ENCODE measurements at regions not wholly inside any gene's neighbourhood (a gene's known extent, or its start where the extent isn't known, plus 50 kb on each side); places are given as distances from the start of the nearest gene placed in this dataset.

GRCh38 chr11:23948851-23949250 lies 548.0 kb upstream of the LUZP2 start:
- in situ Hi-C loops (cut with HindIII; ENCODE audit: low pct_unique_long_range_greater_than_20kb, low sequenced_read_pairs) = no loop called here
- no peak for DNase-seq (ENCODE audit: low read depth in 1 of 2, low spot score in 1 of 2)
- TF ChIP-seq JUND (IDR thresholded peaks at IDR 0.05; ENCODE audit: low read depth) = no peak

DNA sequence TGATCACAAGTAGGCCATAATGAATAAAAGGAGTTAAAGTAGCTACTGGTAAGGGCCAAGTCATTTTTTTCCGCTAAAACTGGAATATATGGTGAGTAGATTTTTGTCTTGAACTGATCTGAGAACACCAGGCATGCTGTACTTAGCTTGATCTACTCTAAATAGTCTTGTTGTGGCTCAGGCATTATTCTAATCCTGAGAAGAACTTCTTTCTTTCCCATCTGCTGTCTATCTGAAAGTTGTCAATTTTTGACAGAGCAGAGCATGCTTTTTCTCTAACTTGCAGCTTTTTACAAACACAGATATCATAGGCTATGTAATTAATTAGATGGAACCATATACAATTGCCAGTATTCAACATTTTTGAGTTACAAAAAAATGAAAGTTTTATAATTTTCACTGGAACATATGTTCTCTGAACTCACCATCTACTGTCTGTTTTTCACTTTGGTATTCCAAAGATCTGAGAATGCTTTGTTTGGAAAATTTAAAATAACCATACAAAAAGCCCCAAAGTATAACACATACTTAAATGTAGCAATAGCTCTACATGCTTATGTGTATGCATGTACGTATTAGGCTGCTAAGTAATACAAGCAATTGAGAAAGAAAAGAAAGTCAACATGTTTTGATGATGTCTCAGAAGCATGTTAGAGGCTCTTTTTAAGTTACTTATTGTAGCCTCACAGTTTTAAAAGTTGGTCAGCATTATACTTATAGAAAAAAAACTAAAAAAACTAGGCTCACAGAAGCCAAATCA lies 542.7 kb upstream of the LUZP2 start:
- no peak for TF ChIP-seq JUND (IDR thresholded peaks at IDR 0.05; ENCODE audit: low read depth)
- DNase-seq (ENCODE audit: low read depth in 1 of 2, low spot score in 1 of 2) = no peak
- in situ Hi-C loops (cut with HindIII; ENCODE audit: low pct_unique_long_range_greater_than_20kb, low sequenced_read_pairs) = no loop called here

DNA sequence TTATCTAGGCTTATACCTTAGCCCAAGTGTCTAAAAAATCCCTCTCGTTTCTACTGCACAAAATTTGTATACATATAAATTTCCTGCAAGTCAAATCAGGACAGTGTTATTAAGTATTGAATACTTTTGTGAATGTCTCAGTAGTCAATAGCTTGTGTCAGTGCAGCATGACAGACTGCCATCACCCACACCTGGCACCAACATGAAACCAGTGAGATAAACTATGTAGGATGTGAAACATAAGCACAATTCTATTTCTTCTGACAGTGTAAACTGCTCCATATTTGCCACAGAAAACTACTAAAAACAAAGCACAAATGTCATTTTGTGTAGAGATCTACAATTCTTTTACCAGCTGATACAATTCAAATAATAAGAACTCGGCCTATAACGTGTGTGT lies 542.1 kb upstream of the LUZP2 start:
- DNase-seq (ENCODE audit: low read depth in 1 of 2, low spot score in 1 of 2) = no peak
- in situ Hi-C loops (cut with HindIII; ENCODE audit: low pct_unique_long_range_greater_than_20kb, low sequenced_read_pairs) = no loop called here
- TF ChIP-seq JUND (IDR thresholded peaks at IDR 0.05; ENCODE audit: low read depth) = no peak

- TF ChIP-seq JUND (IDR thresholded peaks at IDR 0.05; ENCODE audit: low read depth) = no peak
- DNase-seq (ENCODE audit: low read depth in 1 of 2, low spot score in 1 of 2) = no peak
- in situ Hi-C loops (cut with HindIII; ENCODE audit: low pct_unique_long_range_greater_than_20kb, low sequenced_read_pairs) = no loop called here
Observed at GRCh38 chr11:23956586-23956985, 540.3 kb upstream of the LUZP2 start.

GRCh38 chr11:23957314-23957713 lies 539.5 kb upstream of the LUZP2 start:
- in situ Hi-C loops (cut with HindIII; ENCODE audit: low pct_unique_long_range_greater_than_20kb, low sequenced_read_pairs) = no loop called here
- DNase-seq (ENCODE audit: low read depth in 1 of 2, low spot score in 1 of 2) = no peak
- no peak for TF ChIP-seq JUND (IDR thresholded peaks at IDR 0.05; ENCODE audit: low read depth)

- TF ChIP-seq JUND (IDR thresholded peaks at IDR 0.05; ENCODE audit: low read depth) = no peak
- in situ Hi-C loops (cut with HindIII; ENCODE audit: low pct_unique_long_range_greater_than_20kb, low sequenced_read_pairs) = no loop called here
- no peak for DNase-seq (ENCODE audit: low read depth in 1 of 2, low spot score in 1 of 2)
Observed at GRCh38 chr11:23959462-23959861, 537.4 kb upstream of the LUZP2 start.

DNA sequence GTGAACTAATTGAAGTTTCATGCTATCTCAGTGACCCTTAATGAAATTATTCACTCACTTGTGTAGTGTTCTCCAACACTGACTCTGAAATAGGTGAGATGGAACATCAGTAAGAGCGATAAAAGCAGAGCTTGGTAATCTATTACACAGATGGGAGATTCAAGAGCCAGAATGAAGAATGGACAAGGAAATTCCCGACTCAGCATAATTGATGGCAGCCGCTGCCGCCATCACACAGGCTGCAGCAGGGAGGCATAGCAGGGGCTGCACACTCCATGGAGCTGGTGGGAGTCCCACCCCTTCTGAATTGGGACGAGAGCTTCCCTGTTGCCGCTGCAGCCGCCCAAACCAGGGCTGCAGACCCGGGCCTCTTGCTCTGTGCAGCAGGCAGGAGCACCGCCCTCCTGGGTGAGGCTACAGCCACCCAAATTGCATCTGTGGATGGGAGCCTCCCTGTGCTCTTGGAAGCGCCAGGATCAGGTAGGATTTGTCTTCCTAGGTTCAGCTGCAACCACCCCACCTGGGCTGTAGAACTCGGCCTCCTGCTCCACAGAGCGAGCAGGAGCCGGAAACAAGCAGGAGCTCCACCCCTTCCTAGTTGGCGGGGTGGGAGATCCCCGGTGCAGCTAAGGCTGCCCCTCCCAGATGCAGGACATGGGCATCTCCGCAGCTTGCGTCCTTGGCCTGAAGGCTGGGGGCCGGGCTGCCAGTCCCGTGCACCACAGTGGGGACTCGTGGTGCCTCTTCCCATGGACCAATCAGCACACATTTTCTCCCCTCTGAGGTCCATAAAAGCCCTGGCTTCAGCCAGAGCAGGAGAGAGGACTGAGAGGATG lies 535.1 kb upstream of the LUZP2 start:
- in situ Hi-C loops (cut with HindIII; ENCODE audit: low pct_unique_long_range_greater_than_20kb, low sequenced_read_pairs) = no loop called here
- no peak for TF ChIP-seq JUND (IDR thresholded peaks at IDR 0.05; ENCODE audit: low read depth)
- no peak for DNase-seq (ENCODE audit: low read depth in 1 of 2, low spot score in 1 of 2)

- TF ChIP-seq JUND (IDR thresholded peaks at IDR 0.05; ENCODE audit: low read depth) = no peak
- no peak for DNase-seq (ENCODE audit: low read depth in 1 of 2, low spot score in 1 of 2)
- in situ Hi-C loops (cut with HindIII; ENCODE audit: low pct_unique_long_range_greater_than_20kb, low sequenced_read_pairs) = no loop called here
Observed at GRCh38 chr11:23973244-23973643, 523.6 kb upstream of the LUZP2 start.

DNA sequence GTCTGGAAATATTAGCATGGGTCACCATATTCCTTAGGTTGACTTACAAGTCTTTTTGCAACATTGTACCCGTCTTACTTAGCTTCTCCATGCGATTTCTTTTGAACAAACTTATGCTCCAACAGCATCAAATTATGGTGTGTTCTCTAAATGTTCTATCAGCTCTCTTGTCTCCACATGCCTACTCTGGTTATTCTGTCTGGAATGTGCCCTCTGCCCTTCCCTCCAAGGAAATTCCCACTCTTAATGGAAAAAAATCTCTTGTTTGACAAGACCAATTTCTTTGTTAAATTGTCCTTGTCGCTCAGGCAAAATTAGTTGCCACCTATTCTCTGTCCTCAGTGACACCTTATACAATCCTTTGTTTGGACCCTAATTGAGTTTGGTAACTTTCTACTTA lies 522.8 kb upstream of the LUZP2 start:
- in situ Hi-C loops (cut with HindIII; ENCODE audit: low pct_unique_long_range_greater_than_20kb, low sequenced_read_pairs) = no loop called here
- DNase-seq (ENCODE audit: low read depth in 1 of 2, low spot score in 1 of 2) = no peak
- TF ChIP-seq JUND (IDR thresholded peaks at IDR 0.05; ENCODE audit: low read depth) = no peak

DNA sequence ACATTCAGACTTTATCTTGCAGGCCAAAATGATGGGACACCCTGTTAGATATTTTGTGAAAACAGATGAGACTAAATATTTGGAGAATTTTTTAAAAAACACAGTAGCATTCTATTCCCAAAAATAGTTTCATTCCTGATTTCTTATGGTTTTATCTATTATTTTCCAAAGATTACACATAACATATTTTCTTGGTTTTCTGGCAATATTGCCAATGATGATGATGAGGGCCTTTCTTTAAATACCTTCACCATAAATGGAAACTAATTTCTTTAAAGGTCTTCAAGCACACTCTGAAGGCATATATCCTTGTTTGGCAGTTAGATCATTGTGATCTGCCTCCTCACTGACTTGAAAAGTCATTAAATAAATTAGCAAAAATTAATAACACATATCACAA lies 522.3 kb upstream of the LUZP2 start:
- no peak for DNase-seq (ENCODE audit: low read depth in 1 of 2, low spot score in 1 of 2)
- in situ Hi-C loops (cut with HindIII; ENCODE audit: low pct_unique_long_range_greater_than_20kb, low sequenced_read_pairs) = no loop called here
- no peak for TF ChIP-seq JUND (IDR thresholded peaks at IDR 0.05; ENCODE audit: low read depth)

DNA sequence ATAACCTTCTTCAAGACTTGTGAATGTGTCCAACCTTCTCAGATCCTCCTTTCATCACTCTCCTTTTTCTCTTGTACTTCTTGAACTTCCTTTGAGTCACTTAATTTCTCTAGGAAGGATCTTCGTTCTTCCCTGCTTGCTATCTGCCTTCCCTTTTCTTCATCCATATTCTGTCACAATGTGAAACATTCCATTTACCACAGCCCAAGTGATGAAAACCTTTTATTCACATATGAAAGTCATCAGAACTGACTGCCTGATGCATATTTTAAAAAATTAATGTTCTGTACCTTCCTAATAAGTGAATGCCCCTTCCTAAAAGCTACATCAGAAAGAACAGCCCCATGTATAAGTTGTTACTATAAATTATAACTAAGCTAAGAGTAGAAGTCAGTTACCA lies 520.4 kb upstream of the LUZP2 start:
- TF ChIP-seq JUND (IDR thresholded peaks at IDR 0.05; ENCODE audit: low read depth) = no peak
- in situ Hi-C loops (cut with HindIII; ENCODE audit: low pct_unique_long_range_greater_than_20kb, low sequenced_read_pairs) = no loop called here
- no peak for DNase-seq (ENCODE audit: low read depth in 1 of 2, low spot score in 1 of 2)

DNA sequence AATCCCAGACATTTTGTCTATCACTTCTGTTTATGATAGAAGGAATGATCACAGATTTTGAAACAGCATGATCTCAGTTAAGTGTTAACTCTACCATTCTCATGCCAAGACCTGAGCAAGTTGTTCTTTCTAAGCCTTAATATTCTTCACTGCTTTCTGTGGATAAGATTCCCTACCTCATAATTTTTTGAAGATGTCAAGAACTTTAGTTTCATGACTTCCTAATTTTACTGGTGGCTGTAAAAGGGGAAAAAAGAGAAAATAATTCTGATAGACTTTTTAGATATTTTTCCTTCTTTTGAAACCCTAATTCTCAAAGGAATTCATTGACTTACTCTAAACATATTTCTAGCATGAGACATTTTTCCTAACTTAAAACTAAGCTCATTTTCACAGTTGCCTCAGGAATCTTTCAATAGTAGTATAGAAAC lies 520.0 kb upstream of the LUZP2 start:
- in situ Hi-C loops (cut with HindIII; ENCODE audit: low pct_unique_long_range_greater_than_20kb, low sequenced_read_pairs) = no loop called here
- no peak for DNase-seq (ENCODE audit: low read depth in 1 of 2, low spot score in 1 of 2)
- TF ChIP-seq JUND (IDR thresholded peaks at IDR 0.05; ENCODE audit: low read depth) = no peak

DNA sequence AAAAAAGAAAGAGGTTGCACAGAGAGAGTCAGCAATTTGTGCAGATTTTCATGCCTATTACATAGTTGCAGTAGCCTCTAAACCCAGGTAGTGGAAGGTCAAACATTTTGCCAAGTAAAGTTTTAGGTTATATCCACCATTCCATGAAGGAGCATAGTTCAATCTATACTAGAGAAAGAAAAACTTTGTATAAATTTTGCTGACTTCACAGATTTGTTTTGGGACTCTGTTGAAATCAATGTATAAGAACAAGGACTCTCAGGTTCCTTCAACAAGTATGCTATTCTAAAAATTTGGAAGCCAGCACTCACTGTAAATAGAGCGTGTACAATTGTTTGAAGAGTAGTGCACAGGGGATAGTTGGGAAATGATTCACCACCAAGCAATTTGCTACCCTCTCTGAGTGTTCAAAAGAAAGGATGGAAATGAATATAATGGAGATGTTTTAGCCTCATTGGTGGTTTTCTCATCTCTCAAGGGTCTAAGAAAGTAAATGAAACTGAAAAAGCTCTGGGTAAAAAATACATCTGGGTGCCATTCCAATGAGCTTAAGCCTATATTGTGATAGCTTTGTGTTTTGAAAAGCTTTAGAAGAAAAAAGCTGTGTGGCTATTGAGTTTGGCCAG lies 508.4 kb upstream of the LUZP2 start:
- no peak for DNase-seq (ENCODE audit: low read depth in 1 of 2, low spot score in 1 of 2)
- in situ Hi-C loops (cut with HindIII; ENCODE audit: low pct_unique_long_range_greater_than_20kb, low sequenced_read_pairs) = no loop called here
- TF ChIP-seq JUND (IDR thresholded peaks at IDR 0.05; ENCODE audit: low read depth) = no peak
